ENCODE measurements at regions not wholly inside any gene's neighbourhood (a gene's known extent, or its start where the extent isn't known, plus 50 kb on each side); places are given as distances from the start of the nearest gene placed in this dataset.

DNA sequence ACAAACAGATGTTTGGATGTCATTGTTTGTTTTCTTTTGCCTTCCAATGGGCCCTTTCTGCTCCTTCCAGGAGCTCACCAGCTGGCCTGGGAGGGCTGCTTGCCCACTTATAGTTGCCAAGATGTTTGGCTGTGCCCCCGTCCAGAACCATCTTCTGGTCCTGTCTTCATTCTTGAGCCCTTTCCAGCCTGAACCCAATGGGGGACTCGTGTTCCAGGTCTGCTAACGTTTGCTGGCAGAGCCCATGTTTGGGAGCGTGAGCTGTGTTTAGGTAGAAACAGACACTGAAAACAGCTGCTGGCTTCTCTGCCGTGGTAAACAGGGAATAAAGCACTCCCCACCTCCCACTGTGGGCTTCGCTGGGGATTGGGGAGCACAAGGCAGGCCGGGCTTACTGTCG is 83.2 kb upstream of the SYT13 start:
- Histone ChIP-seq H3K4me3 (no peak overlapping the region), H3K36me3 (no peaks in the 10 kb centered on the region), H3K27ac (no peak overlapping the region), H3K27me3 (peaks cover 40% of the 10 kb centered on the region), H3K4me1 (peaks cover 7% of the 10 kb centered on the region), H3K9me3 (no peaks in the 10 kb centered on the region)
- peak in 1 of 2 donors; percentile 43 for DNase-seq (ENCODE audit: low spot score in 2 of 2)
- WGBS = 61% methylated on average over 7 of the region's 8 CpGs
- TF ChIP-seq EP300 (IDR thresholded peaks at IDR 0.05) (no peak), POLR2A (IDR thresholded peaks at IDR 0.05) (no peak), POLR2AphosphoS5 (IDR thresholded peaks at IDR 0.05) (no peak)
- TF ChIP-seq, protein P1, sequence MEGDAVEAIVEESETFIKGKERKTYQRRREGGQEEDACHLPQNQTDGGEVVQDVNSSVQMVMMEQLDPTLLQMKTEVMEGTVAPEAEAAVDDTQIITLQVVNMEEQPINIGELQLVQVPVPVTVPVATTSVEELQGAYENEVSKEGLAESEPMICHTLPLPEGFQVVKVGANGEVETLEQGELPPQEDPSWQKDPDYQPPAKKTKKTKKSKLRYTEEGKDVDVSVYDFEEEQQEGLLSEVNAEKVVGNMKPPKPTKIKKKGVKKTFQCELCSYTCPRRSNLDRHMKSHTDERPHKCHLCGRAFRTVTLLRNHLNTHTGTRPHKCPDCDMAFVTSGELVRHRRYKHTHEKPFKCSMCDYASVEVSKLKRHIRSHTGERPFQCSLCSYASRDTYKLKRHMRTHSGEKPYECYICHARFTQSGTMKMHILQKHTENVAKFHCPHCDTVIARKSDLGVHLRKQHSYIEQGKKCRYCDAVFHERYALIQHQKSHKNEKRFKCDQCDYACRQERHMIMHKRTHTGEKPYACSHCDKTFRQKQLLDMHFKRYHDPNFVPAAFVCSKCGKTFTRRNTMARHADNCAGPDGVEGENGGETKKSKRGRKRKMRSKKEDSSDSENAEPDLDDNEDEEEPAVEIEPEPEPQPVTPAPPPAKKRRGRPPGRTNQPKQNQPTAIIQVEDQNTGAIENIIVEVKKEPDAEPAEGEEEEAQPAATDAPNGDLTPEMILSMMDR (IDR thresholded peaks at IDR 0.05) = no peak

DNA sequence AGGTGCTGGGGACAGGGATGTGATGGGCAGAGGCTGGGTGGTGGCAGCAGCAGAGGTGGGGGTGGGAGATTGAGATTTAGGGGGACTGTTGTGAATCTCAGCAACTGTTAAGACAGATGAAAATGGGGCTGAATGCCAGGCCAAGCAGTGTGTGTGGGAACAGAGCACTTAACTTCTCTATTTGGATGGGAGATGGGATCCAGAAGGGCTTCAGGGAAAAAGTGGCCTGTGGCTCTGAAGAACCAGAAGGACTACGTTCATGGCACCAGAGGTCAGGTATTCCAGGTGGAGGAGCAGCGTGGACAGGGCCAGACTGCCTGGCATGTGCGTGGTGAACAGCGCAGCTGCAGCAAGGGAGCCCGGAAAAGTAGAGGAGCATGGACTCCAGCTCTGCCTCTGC is 82.6 kb upstream of the SYT13 start:
- TF ChIP-seq EP300 (IDR thresholded peaks at IDR 0.05) = no peak
- TF ChIP-seq POLR2A (IDR thresholded peaks at IDR 0.05) = no peak
- TF ChIP-seq POLR2AphosphoS5 (IDR thresholded peaks at IDR 0.05) = no peak
- TF ChIP-seq, protein P1 (IDR thresholded peaks at IDR 0.05) = no peak
- peaks cover 37% of the 10 kb centered on the region for H3K27me3 ChIP-seq
- no peak overlapping the region for H3K4me3 ChIP-seq
- WGBS = 90% methylated on average over 2 of the region's 5 CpGs
- no peaks in the 10 kb centered on the region for H3K36me3 ChIP-seq
- peak in 1 of 2 donors; percentile 47 for DNase-seq (ENCODE audit: low spot score in 2 of 2)
- H3K4me1 ChIP-seq = peaks cover 7% of the 10 kb centered on the region
- no peak overlapping the region for H3K27ac ChIP-seq
- no peaks in the 10 kb centered on the region for H3K9me3 ChIP-seq

DNA sequence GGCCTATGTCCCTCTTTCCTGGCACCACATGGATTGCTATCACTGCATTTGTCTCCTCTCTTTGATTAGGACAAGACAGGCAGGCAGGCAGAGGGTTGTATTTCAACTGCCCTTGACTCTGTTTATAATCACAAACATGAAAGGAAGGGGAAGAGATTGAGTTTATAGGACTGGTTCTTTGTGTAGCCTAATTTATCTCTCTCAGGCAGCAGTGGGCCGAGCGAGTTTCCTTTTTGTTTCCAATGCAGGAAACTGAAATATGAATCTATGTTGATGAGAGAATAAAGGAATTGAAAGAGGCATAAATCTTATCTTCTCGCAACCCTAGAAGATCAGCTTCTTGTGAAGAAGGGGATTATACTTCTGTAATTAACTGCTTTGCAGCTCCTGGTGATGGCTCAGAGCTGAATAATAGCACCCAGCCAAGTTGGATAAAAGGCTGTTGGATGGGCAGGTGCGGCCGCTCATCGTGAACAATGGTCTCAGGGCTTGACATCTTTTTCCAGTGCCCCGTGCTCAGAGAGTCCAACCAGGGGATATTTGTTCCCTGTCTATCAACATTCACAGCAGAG is 80.6 kb upstream of the SYT13 start:
- DNase-seq (ENCODE audit: low spot score in 2 of 2) = no peak
- Histone ChIP-seq H3K27me3 (peaks cover 36% of the 10 kb centered on the region), H3K4me3 (no peak overlapping the region), H3K4me1 (peaks cover 7% of the 10 kb centered on the region), H3K9me3 (no peaks in the 10 kb centered on the region), H3K36me3 (no peaks in the 10 kb centered on the region), H3K27ac (no peak overlapping the region)
- WGBS = 70% methylated on average over 7 of the region's 7 CpGs
- TF ChIP-seq, protein P1 (IDR thresholded peaks at IDR 0.05) = no peak
- no peak for TF ChIP-seq POLR2A (IDR thresholded peaks at IDR 0.05)
- no peak for TF ChIP-seq EP300 (IDR thresholded peaks at IDR 0.05)
- no peak for TF ChIP-seq POLR2AphosphoS5 (IDR thresholded peaks at IDR 0.05)

DNA sequence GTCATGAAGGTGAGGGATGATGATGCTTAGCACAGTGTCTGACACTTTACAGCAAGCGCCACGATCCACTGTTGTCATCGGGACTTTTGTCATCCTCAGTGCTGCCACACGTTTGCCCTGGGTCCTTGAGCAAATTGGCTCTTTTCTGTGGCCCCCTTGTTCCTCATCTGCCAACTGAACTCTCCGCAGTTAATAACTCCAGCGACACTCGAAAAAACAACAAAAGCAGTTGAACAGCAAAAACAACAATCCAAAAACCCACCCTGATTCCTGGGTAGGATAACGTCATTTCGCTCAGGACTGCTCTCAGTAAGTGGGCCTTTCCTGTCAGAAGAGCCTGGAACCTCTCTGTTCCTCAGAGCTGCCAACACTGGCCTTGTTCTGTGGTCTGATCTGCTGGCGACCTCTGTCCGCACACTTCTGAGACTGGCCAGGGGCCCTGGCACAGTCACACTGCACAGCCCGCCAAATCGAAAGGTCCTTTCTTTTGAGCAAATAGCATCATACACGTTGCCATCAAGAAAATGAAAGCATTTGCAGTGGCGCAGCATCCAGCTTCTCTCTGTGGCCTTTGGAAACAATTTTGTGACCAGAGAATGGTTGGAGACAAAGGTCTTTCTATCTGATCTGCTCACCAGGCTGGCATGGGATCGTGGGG is 79.9 kb upstream of the SYT13 start:
- DNase-seq (ENCODE audit: low spot score in 2 of 2) = no peak
- Histone ChIP-seq H3K4me3 (no peak overlapping the region), H3K27ac (no peak overlapping the region), H3K9me3 (no peaks in the 10 kb centered on the region), H3K4me1 (peaks cover 1% of the 10 kb centered on the region), H3K36me3 (no peaks in the 10 kb centered on the region), H3K27me3 (peaks cover 36% of the 10 kb centered on the region)
- 81% methylated on average over 16 of the region's 16 CpGs for WGBS
- TF ChIP-seq POLR2AphosphoS5 (IDR thresholded peaks at IDR 0.05) (no peak), POLR2A (IDR thresholded peaks at IDR 0.05) (no peak), EP300 (IDR thresholded peaks at IDR 0.05) (no peak)
- TF ChIP-seq, protein P1 (IDR thresholded peaks at IDR 0.05) = no peak

DNA sequence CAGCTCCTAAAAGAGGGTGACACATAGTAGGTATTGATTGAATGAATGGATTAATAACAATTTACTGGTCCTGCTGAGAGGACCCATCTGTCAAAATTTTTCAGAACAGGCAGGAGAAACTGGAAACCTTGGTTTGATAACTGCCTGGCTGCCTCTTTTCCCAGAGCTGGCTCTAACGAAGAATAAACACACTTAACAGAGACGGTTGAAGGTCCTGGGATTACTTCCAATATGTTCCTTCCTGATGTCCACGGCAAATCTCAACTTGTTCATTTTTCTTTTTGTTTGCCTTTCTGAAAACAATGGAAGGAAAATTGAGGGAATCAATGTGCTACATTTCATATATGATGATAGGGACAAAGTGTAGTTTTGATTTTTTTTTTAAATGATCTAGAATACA is 76.5 kb upstream of the SYT13 start:
- TF ChIP-seq POLR2AphosphoS5 (IDR thresholded peaks at IDR 0.05) (no peak), EP300 (IDR thresholded peaks at IDR 0.05) (no peak), POLR2A (IDR thresholded peaks at IDR 0.05) (no peak)
- TF ChIP-seq, protein P1 (IDR thresholded peaks at IDR 0.05) = no peak
- H3K36me3 ChIP-seq = no peaks in the 10 kb centered on the region
- no peaks in the 10 kb centered on the region for H3K9me3 ChIP-seq
- DNase-seq (ENCODE audit: low spot score in 2 of 2) = no peak
- H3K27ac ChIP-seq = no peak overlapping the region
- H3K27me3 ChIP-seq = peaks cover 19% of the 10 kb centered on the region
- H3K4me1 ChIP-seq = no peaks in the 10 kb centered on the region
- no peak overlapping the region for H3K4me3 ChIP-seq
- 45% methylated on average over 3 of the region's 3 CpGs for WGBS

Measured in suprapubic skin (tissue), 4 donors.